ENCODE measurements at regions not wholly inside any gene's neighbourhood (a gene's known extent, or its start where the extent isn't known, plus 50 kb on each side); places are given as distances from the start of the nearest gene placed in this dataset.

- DNase-seq, result no peak
These were observed 244.8 kb upstream of the MPDZ start for GRCh38 chr9:13524245-13524644.

GRCh38 chr9:13520069-13520468, 240.6 kb upstream of the MPDZ start:
- no peak for DNase-seq

- DNase-seq, result peak; percentile 23
These were observed 234.4 kb upstream of the MPDZ start for GRCh38 chr9:13513716-13514444.

GRCh38 chr9:13513286-13513685, 233.8 kb upstream of the MPDZ start:
- no peak for DNase-seq

- DNase-seq, result no peak
These were observed 229.2 kb upstream of the MPDZ start for GRCh38 chr9:13508681-13509080.

GRCh38 chr9:13508086-13508485, 228.6 kb upstream of the MPDZ start:
- no peak for DNase-seq

- DNase-seq, result no peak
These were observed 226.3 kb upstream of the MPDZ start for GRCh38 chr9:13505797-13506196.

- DNase-seq, result no peak
These were observed 224.1 kb upstream of the MPDZ start for GRCh38 chr9:13503599-13503998.

- no peak for DNase-seq
These were observed 223.0 kb upstream of the MPDZ start for GRCh38 chr9:13502484-13502883.

- no peak for DNase-seq
These were observed 221.5 kb upstream of the MPDZ start for GRCh38 chr9:13501018-13501417.

GRCh38 chr9:13500034-13500433, 220.5 kb upstream of the MPDZ start:
- no peak for DNase-seq

GRCh38 chr9:13493697-13494096, 214.2 kb upstream of the MPDZ start:
- DNase-seq, result no peak

GRCh38 chr9:13491493-13492424, 212.3 kb upstream of the MPDZ start:
- no peak for DNase-seq

GRCh38 chr9:13491138-13491492, 211.6 kb upstream of the MPDZ start:
- no peak for DNase-seq

- DNase-seq, result no peak
These were observed 208.4 kb upstream of the MPDZ start for GRCh38 chr9:13487936-13488335.

- no peak for DNase-seq
These were observed 208.0 kb upstream of the MPDZ start for GRCh38 chr9:13487498-13487897.

GRCh38 chr9:13487071-13487470, 207.6 kb upstream of the MPDZ start:
- no peak for DNase-seq

- no peak for DNase-seq
These were observed 205.6 kb upstream of the MPDZ start for GRCh38 chr9:13485068-13485596.

GRCh38 chr9:13484186-13484585, 204.7 kb upstream of the MPDZ start:
- DNase-seq, result no peak

- no peak for DNase-seq
These were observed 201.8 kb upstream of the MPDZ start for GRCh38 chr9:13481274-13481673.

GRCh38 chr9:13480693-13481092, 201.2 kb upstream of the MPDZ start:
- DNase-seq, result no peak

GRCh38 chr9:13479096-13479495, 199.6 kb upstream of the MPDZ start:
- DNase-seq, result no peak

GRCh38 chr9:13478639-13479038, 199.1 kb upstream of the MPDZ start:
- no peak for DNase-seq

- no peak for DNase-seq
These were observed 198.7 kb upstream of the MPDZ start for GRCh38 chr9:13478160-13478559.
